HG03039 (cell line): ENCODE measurements at regions not wholly inside any gene's neighbourhood (a gene's known extent, or its start where the extent isn't known, plus 50 kb on each side); places are given as distances from the start of the nearest gene placed in this dataset.
"Not testable (repeated sequence)": the region's sequence is repeated elsewhere in the genome, so short reads cannot be mapped to it uniquely, and the experiment has no call there.

ENCODE experiments used
- ATAC-seq: cut with Tn5 transposase; IDR thresholded peaks from one replicate; pipeline ENCODE4 v1.9.1; 2021; ENCODE audit warnings: mild to moderate bottlenecking, moderate library complexity; ENCODE audit not compliant: unreplicated experiment

GRCh38 chr2:21328177-21328576 lies 204.4 kb downstream of the TDRD15 start:
- no peak for ATAC-seq

DNA sequence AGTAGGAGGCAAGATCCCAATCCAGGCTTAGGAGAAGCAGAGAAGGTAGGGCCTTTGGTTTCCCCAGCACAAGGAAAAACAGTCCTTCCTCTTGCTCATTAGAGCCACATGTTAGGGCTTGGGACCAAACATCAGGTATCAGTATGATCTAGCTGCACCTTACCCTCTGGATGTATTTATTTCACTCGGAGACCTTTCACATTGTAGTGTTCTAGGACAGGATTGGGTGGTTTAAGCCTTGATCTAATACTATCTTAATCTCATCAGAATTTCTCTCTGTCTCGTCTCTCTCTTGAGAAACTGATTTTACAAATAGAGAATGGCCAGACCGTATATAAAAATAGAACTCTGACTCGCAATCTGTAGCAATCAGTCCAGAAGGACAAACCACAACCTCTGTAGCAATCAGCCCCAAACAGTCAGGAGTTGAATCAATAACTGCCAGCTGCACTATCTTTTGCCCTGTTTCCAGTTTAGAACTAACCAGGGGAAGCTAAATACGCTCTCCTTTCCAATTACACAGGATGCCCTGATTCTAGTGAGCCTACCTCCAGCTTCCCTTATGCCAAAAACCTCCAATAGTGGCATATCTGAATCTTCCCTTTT lies 207.1 kb downstream of the TDRD15 start:
- no peak for ATAC-seq

DNA sequence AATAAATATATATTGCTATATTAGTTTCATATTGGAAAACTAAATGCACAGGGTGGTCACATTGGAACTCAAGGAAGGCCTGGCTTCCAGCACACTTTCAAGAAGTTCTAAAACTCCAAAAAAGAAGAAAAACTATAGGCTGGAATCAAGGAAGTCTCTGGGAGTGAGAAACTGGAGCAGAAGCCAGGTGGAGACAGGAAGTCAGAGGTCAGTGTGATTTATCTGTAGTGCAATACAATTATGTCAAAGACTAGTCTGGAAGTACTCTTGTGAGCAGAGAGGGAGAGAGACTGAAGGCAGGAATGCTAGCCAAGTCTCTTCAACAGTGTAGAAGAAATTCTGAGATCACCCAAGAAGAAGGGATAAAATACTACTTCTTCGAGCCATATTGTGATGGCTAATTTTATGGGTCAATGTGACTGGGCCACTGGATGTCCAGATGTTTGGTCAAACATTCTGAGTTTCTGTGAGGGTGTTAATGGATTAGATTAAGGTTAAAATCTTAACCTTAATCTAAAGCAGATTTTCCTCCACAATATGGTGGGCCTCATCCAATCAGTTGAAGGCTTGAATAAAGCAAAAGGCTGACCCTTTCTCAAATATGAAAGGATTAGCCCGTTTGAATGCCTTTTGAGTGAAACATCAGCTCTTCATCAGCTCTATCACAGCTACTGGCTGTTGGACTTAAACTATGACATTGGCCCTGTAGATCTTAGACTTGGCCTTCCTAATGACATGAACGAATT lies 208.0 kb downstream of the TDRD15 start:
- no peak for ATAC-seq

DNA sequence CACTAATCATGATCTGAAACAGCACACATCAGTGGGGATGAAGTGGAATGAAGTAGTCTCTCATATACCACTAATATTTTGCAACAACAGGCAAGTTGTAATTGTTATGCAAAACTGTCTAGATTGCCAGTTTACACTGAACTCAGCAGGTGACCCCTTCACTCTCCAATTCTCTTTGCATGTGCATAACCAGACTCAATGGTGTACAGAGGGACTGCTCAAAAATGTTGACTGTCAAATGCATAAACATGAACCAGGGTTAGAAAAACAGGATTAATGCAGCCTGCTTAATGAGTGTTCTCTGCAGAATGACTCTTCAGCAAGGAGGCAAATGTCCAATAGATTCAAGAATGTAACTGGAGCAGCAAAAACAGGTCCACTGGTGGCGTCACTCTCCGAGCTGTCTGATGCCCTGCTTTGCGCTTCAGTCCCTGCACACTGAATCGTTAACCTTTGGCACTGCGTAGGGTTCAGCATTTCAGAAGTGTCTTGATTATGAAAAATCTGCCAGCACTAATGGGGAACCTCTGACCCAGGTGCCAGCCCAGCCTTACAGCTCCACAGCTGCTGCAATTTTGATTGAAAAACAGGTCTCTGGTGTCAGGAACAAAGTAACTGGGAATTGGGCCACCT lies 209.3 kb downstream of the TDRD15 start:
- no peak for ATAC-seq

- ATAC-seq = no peak
These were observed 209.9 kb downstream of the TDRD15 start for GRCh38 chr2:21333684-21334083.

- ATAC-seq = no peak
These were observed 223.2 kb downstream of the TDRD15 start for GRCh38 chr2:21346984-21347383.

GRCh38 chr2:21353879-21354679 lies 230.3 kb downstream of the TDRD15 start:
- ATAC-seq = no peak

- no peak for ATAC-seq
These were observed 232.5 kb downstream of the TDRD15 start for GRCh38 chr2:21356086-21356856.

GRCh38 chr2:21356857-21357255 lies 233.1 kb downstream of the TDRD15 start:
- ATAC-seq = no peak

GRCh38 chr2:21358976-21359375 lies 235.2 kb downstream of the TDRD15 start:
- no peak for ATAC-seq

DNA sequence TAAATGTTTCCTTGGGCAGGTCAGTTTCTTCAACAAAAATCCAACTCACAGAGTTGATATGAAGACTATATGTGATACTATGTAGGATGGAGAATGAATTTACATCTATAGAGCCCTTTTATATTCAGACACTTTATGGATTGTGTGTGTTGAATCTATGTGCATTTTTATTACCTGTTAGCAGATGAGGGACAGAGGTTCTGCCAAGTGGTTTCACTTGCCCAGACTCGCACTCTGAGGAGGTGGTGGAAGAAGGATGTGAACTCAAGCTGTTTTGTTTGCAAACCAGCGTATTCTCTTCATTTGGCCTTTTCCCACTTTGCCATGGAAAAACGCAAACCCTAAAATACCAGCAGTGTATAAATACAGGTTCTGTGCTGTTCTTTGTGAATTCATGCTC lies 237.6 kb downstream of the TDRD15 start:
- no peak for ATAC-seq

DNA sequence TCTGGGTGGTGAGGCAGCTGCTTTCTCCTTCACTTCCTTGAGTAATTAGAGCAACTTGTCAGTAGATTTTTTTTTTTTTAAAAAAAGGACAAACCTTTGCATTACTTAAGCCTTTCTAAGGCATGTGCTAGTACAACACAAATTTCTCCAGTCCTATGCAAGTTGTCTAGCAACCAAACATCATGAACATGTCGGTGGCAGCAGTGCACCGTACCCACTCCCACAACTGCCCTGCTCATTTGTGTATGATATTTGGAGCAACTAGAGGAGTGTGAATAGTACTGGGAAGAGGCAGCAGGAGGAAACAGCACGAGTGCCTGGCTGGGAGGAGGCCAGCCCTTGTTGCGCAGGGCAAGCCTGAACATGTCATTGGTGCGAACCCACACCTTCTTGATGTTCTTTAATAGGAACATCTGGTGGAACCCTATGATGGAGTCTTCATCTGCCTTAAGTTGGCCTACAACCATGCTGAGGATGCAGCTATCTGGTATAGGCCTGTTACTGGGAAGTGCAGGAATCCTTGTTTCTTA lies 238.3 kb downstream of the TDRD15 start:
- no peak for ATAC-seq

- ATAC-seq = no peak
These were observed 239.6 kb downstream of the TDRD15 start for GRCh38 chr2:21363364-21363763.

DNA sequence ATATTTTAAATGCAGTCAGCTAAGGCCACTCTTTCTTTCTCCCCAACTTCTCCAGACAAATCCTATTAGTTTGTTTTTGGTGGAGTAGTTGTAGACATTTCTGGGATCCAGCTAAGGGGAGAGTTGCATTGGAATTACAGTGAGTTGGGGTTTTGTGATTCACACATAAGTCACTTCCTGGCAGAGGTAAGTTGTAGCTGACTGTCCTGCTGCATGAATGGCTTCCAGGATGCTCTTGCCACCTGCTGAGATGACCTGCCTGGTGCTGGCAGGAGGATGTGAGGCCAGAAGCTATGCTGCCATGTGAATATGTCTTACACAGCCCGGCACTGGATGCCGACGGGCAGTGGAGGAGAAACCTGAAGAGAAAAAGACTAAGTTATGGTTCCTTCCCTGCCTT lies 243.7 kb downstream of the TDRD15 start:
- ATAC-seq = no peak

DNA sequence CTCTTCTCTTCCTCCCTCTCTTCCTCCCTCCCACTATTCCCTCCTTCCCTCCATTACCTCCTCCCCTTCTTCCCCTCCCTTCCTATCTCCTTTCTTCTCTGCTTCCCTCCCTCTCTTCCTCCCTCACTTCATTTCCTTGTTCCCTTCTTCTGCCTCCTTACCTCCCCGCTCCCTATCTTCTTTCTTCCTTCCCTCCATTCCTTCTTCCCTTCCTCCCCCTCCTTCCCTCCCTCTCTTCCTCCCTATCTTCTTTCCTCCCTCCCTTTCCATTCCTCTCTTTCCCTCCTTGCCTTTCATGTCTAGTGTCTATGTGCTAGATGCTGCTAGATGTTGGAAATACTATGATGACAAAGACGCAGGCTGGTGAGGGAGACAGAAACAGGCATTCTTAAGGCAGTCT lies 246.0 kb downstream of the TDRD15 start:
- no peak for ATAC-seq

DNA sequence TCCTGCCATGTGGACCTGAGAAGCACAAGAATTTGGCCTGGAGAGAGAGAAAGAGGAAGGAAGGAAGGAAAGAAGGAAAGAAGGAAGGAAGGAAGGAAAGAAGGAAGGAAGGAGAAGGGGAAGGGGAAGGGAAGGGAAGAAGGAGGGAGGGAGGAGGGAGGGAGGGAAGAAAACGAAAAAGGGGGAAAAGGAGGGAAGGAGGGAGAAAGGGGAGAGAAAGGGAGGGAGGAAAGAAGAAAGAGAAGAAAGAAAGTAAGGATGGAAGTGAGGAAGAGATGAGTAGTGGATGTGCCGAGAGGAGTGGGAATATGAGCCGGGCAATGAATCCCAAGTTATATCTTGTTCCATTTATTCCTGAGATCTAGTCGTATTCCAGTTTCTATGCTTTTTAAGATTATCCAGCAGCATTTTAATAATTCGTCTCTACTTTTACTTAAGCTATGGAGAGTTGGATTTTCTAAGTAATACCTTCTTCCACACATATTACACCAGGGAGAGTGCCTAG lies 247.8 kb downstream of the TDRD15 start:
- ATAC-seq = no peak

DNA sequence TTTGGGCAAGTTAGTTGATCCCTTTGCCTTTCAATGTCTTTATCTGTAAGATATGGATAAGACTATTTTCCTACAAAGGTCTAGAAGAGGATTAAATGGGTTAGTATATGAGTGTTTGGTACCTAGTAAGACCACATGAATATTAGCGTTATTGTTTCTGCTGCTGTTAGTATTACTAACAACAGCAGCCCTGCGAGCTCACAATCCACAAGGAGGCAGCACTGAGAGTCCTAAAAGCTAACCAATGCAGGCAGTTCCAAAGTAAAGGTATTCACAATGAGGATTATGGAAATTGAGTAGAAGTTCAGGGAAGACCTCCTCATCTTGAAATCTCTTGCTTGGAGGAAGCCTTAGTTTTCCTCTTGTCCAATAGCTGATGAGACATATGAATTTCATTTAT lies 248.9 kb downstream of the TDRD15 start:
- no peak for ATAC-seq

DNA sequence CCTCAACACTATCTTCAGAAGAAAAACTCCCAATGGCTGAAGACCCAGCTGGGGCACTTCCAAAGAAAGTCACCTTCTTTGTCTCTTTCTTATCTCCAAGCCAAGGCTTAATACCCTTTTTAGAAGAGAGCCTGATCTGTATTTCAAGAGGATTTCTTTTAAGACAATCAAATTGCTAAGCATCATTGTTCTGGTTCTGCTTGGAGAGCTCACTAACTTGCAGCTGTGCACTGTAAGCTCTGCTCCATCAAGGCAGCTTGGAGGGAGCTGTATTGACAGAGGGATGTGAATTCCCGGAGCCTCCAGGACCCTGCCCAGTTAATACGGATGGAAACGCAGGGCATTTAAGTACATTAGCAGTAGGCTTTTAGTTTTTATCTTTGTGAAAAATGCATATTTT lies 253.1 kb downstream of the TDRD15 start:
- no peak for ATAC-seq

- no peak for ATAC-seq
These were observed 255.4 kb downstream of the TDRD15 start for GRCh38 chr2:21379140-21379539.

DNA sequence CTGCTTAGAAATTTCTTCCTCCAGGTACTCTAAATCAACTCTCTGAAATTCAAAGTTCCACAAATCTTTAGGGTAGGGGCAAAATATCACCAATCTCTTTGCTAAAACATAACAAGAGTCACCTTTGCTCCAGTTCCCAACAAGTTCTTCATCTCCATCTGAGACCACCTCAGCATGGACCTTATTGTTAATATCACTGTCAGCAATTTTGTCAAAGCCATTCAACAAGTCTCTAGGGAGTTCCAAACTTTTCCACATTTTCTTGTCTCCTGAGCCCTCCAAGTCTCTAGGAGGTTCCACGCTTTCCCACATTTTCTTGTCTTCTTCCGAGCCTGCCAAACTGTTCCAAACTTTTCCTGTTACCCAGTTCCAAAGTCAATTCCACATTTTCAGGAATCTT lies 255.9 kb downstream of the TDRD15 start:
- not testable (repeated sequence) for ATAC-seq
